Endothelial cell of umbilical vein (primary cell): ENCODE measurements at regions not wholly inside any gene's neighbourhood (a gene's known extent, or its start where the extent isn't known, plus 50 kb on each side); places are given as distances from the start of the nearest gene placed in this dataset.

Experiments used
- BruUV-seq: library from RNA; stranded (reverse); fragments of 400-500 nt; replicated peaks from 2 replicates; lab custom pipeline; 2021; lab: Mats Ljungman, UMichigan
- CTCF ChIA-PET: fragments of 300-600, 350-600 bp; sonication (Branson Sonifier 250); formaldehyde crosslinking; loops from one replicate; lab custom pipeline; 2021; ENCODE audit warnings: antibody characterized with exemption, inconsistent platforms; lab: Charles Lee
- POLR2A ChIA-PET: fragments of 300-600, 350-600 bp; sonication (Branson Sonifier 250); formaldehyde crosslinking; loops from one replicate; lab custom pipeline; 2021; ENCODE audit warnings: antibody characterized with exemption, inconsistent platforms; lab: Charles Lee
- DNase-seq: peaks from one replicate; pipeline ENCODE4 v3.0.0-alpha.2; 2011; ENCODE audit warnings: low read depth, low spot score
- FAIRE-seq: peaks from 2 replicates; lab custom pipeline; 2011; peaks lifted over from hg19 to GRCh38; lab: Jason Lieb, UNC
- H2AFZ ChIP-seq: 2 replicates; pipeline ENCODE4 v1.6.0; 2012; ENCODE audit warnings: low read depth, low read length, control low read depth, inconsistent platforms
- H3K27ac ChIP-seq: 2 replicates; pipeline ENCODE4 v1.5.1; 2011; ENCODE audit warnings: low read depth, mild to moderate bottlenecking, control low read depth, low read length, moderate library complexity; ENCODE audit not compliant: insufficient read depth
- H3K27me3 ChIP-seq, 2 experiments: 2 replicates each; pipeline versions ENCODE4 v1.6.0 to v1.6.1; 2011; ENCODE audit warnings: low read length in 2 of 2, mixed read lengths in 1 of 2; ENCODE audit not compliant: control insufficient read depth in 2 of 2, insufficient read depth in 2 of 2
- H3K36me3 ChIP-seq, 2 experiments: 2 replicates in 1 of 2; 3 replicates in 1 of 2; pipeline ENCODE4 v1.5.1; 2011; ENCODE audit warnings: low read length in 2 of 2, mild to moderate bottlenecking in 1 of 2, moderate library complexity in 1 of 2; ENCODE audit not compliant: control insufficient read depth in 2 of 2, insufficient read depth in 2 of 2; ENCODE audit errors: extremely low read depth in 1 of 2
- H3K4me1 ChIP-seq: 3 replicates; pipeline ENCODE4 v1.5.1; 2011; ENCODE audit warnings: mild to moderate bottlenecking, low read length; ENCODE audit not compliant: control insufficient read depth, insufficient read depth; ENCODE audit errors: extremely low read depth
- H3K4me2 ChIP-seq: 2 replicates; pipeline ENCODE4 v1.6.1; 2011; ENCODE audit warnings: low read length, control low read depth, mixed read lengths; ENCODE audit not compliant: insufficient read depth
- H3K4me3 ChIP-seq, 3 experiments: fragments of 200-600 bp in 1 of 3; sonication (generic), shearing (Covaris generic) in 1 of 3; replicated peaks in 1 of 3; 2 replicates each; pipeline ENCODE4 v1.5.1; 2011 to 2016; ENCODE audit warnings: control low read depth in 3 of 3, low read length in 3 of 3, mild to moderate bottlenecking in 2 of 3, inconsistent platforms in 1 of 3, low read depth in 1 of 3, moderate library complexity in 1 of 3; ENCODE audit not compliant: insufficient read depth in 1 of 3
- H3K79me2 ChIP-seq: 2 replicates; pipeline ENCODE4 v1.6.0; 2012; ENCODE audit warnings: low read length, inconsistent platforms; ENCODE audit not compliant: control insufficient read depth, insufficient read depth
- H3K9ac ChIP-seq: replicated peaks from 2 replicates; pipeline ENCODE3; 2011; ENCODE audit warnings: low read length, control low read depth; ENCODE audit not compliant: insufficient read depth; ENCODE audit errors: extremely low read depth
- H3K9me1 ChIP-seq: replicated peaks from 3 replicates; pipeline ENCODE4 v1.6.0; 2011; ENCODE audit warnings: mild to moderate bottlenecking, low read length; ENCODE audit not compliant: control insufficient read depth, insufficient read depth; ENCODE audit errors: extremely low read depth
- H3K9me3 ChIP-seq: replicated peaks from 2 replicates; pipeline ENCODE4 v1.5.1; 2012; ENCODE audit warnings: low read length, inconsistent platforms; ENCODE audit not compliant: control insufficient read depth, insufficient read depth
- H4K20me1 ChIP-seq: replicated peaks from 2 replicates; pipeline ENCODE3; 2011; ENCODE audit warnings: mild to moderate bottlenecking, low read length; ENCODE audit not compliant: control insufficient read depth, insufficient read depth; ENCODE audit errors: extremely low read depth
- CTCF ChIP-seq, 2 donors: IDR thresholded peaks; 1 replicate in 1 of 2; 2 replicates in 1 of 2; pipeline ENCODE4 v1.5.1; 2011; ENCODE audit warnings: low read length in 2 of 2, mild to moderate bottlenecking in 2 of 2, moderate library complexity in 2 of 2, control low read depth in 1 of 2, inconsistent platforms in 1 of 2, low read depth in 1 of 2; ENCODE audit not compliant: insufficient read depth in 1 of 2; ENCODE audit errors: extremely low read depth in 1 of 2
- EZH2 ChIP-seq: IDR thresholded peaks from 2 replicates; pipeline ENCODE4 v1.6.1; 2012; ENCODE audit warnings: borderline replicate concordance, low read depth, mild to moderate bottlenecking, moderate library complexity, low read length, inconsistent platforms; ENCODE audit not compliant: severe bottlenecking
- FOS ChIP-seq: IDR thresholded peaks from 2 replicates; pipeline ENCODE4 v1.6.1; 2011; ENCODE audit warnings: mild to moderate bottlenecking, low read length, moderate library complexity, borderline replicate concordance; ENCODE audit not compliant: insufficient read depth
- GATA2 ChIP-seq: IDR thresholded peaks from 2 replicates; pipeline ENCODE4 v1.7.0; 2011; ENCODE audit warnings: low read depth, mild to moderate bottlenecking, moderate library complexity, mixed read lengths, low read length; ENCODE audit not compliant: insufficient read length, insufficient read depth
- JUN ChIP-seq: IDR thresholded peaks from 2 replicates; pipeline ENCODE4 v1.6.1; 2011; ENCODE audit warnings: borderline replicate concordance, low read depth; ENCODE audit not compliant: insufficient read length, insufficient read depth
- MAX ChIP-seq: IDR thresholded peaks from 2 replicates; pipeline ENCODE4 v1.6.1; 2011; ENCODE audit not compliant: insufficient read depth, insufficient read length
- MYC ChIP-seq: IDR thresholded peaks from one replicate; pipeline ENCODE4 v1.6.1; 2011; ENCODE audit warnings: mild to moderate bottlenecking, low read depth, low read length
- POLR2A ChIP-seq: IDR thresholded peaks from 2 replicates; pipeline ENCODE4 v1.6.1; 2012; ENCODE audit warnings: low read depth, mild to moderate bottlenecking, control low read depth, low read length
- POLR2AphosphoS5 ChIP-seq: IDR thresholded peaks from 2 replicates; pipeline ENCODE4 v1.6.1; 2012; ENCODE audit warnings: low read depth, mild to moderate bottlenecking, control low read depth, low read length, moderate library complexity; ENCODE audit not compliant: insufficient read depth
- dilution Hi-C: fragments of 300-500 bp; cut with MboI; formaldehyde crosslinking; loops from one replicate; pipeline ENCODE4 v1.15.0; 2019; ENCODE audit warnings: low sequenced_read_pairs; ENCODE audit not compliant: extremely low pct_ligation_motif_present
- intact Hi-C: fragments of 100-400 bp; cut with micrococcal nuclease; formaldehyde crosslinking; loops from one replicate; pipeline ENCODE4 v1.10.0; 2022

GRCh38 chr10:78642269-78642816, 426.4 kb upstream of the ZMIZ1 start:
- Histone ChIP-seq H3K79me2 (no peaks in the 10 kb centered on the region), H3K9ac (no peak overlapping the region), H3K36me3 (no peaks in the 10 kb centered on the region), H3K27ac (no peak overlapping the region), H3K4me1 (no peaks in the 10 kb centered on the region), H3K9me1 (no peaks in the 10 kb centered on the region), H2AFZ (no peak overlapping the region), H3K9me3 (no peaks in the 10 kb centered on the region), H4K20me1 (no peaks in the 10 kb centered on the region), H3K4me2 (no peak overlapping the region), H3K27me3 (peaks cover 0 to 2% of the 10 kb centered on the region in 2 experiments), H3K4me3 (no peak overlapping the region)
- DNase-seq (no peak), FAIRE-seq (no peak)
- dilution Hi-C loops (no loop called here), intact Hi-C loops (no loop called here)
- ChIA-PET POLR2A (no interaction called here), CTCF (interaction anchor here (1.1 to 1.5 kb wide), 3 partner anchors 9 to 31 kb away, joined by 3 to 7 read pairs (median 4); no protein-coding TSS in a partner anchor)
- BruUV-seq: no TSS peak
- TF ChIP-seq FOS (no peak), MYC (no peak), POLR2AphosphoS5 (no peak), GATA2 (no peak), JUN (no peak), EZH2 (no peak), POLR2A (no peak), CTCF (IDR thresholded peaks at IDR 0.05; ENCODE audit: extremely low read depth in 1 of 2, insufficient read depth in 1 of 2, low read depth in 1 of 2, low read length in 2 of 2) (no peak), MAX (no peak)
